ENCODE measurements at regions not wholly inside any gene's neighbourhood (a gene's known extent, or its start where the extent isn't known, plus 50 kb on each side); places are given as distances from the start of the nearest gene placed in this dataset.

- Histone ChIP-seq H3K4me1 (no peaks in the 10 kb centered on the region), H3K9me3 (no peaks in the 10 kb centered on the region), H3K27ac (no peak overlapping the region), H3K27me3 (no peaks in the 10 kb centered on the region), H3K36me3 (no peaks in the 10 kb centered on the region), H3K4me3 (no peak overlapping the region)
- intact Hi-C loops (cut with DNase I), result no loop called here
- WGBS, 2 donors, result 77 to 79% methylated on average over 3 of the region's 3 CpGs
- DNase-seq, result no peak
- TF ChIP-seq CTCF (IDR thresholded peaks at IDR 0.05) (no peak), POLR2A (IDR thresholded peaks at IDR 0.05) (no peak)
Measured at GRCh38 chr10:56561336-56561735, 200.3 kb upstream of the ZWINT start.

GRCh38 chr10:56551037-56551436 lies 190.0 kb upstream of the ZWINT start:
- no peak overlapping the region for H3K4me3 ChIP-seq
- WGBS, 2 donors, result 69 to 84% methylated on average over 8 to 9 of the region's 9 CpGs
- H3K9me3 ChIP-seq, result no peaks in the 10 kb centered on the region
- intact Hi-C loops (cut with DNase I), result no loop called here
- no peak for TF ChIP-seq POLR2A (IDR thresholded peaks at IDR 0.05)
- H3K27ac ChIP-seq, result no peak overlapping the region
- H3K4me1 ChIP-seq, result no peaks in the 10 kb centered on the region
- H3K27me3 ChIP-seq, result no peaks in the 10 kb centered on the region
- no peaks in the 10 kb centered on the region for H3K36me3 ChIP-seq
- DNase-seq, result no peak

GRCh38 chr10:56547163-56547562 lies 186.1 kb upstream of the ZWINT start:
- no peaks in the 10 kb centered on the region for H3K4me1 ChIP-seq
- TF ChIP-seq CTCF (IDR thresholded peaks at IDR 0.05), result no peak
- TF ChIP-seq POLR2A (IDR thresholded peaks at IDR 0.05), result no peak
- H3K36me3 ChIP-seq, result no peaks in the 10 kb centered on the region
- H3K4me3 ChIP-seq, result no peak overlapping the region
- H3K27ac ChIP-seq, result no peak overlapping the region
- no peaks in the 10 kb centered on the region for H3K27me3 ChIP-seq
- no peaks in the 10 kb centered on the region for H3K9me3 ChIP-seq
- WGBS, 2 donors, result 54% methylated on average over 4 of the region's 4 CpGs
- intact Hi-C loops (cut with DNase I), result no loop called here
- DNase-seq, result no peak

GRCh38 chr10:56537984-56538383 lies 176.9 kb upstream of the ZWINT start:
- H3K4me1 ChIP-seq, result peaks cover 0 to 3% (median 0%) of the 10 kb centered on the region in 3 donors
- no peaks in the 10 kb centered on the region for H3K36me3 ChIP-seq
- no peak overlapping the region for H3K27ac ChIP-seq
- H3K27me3 ChIP-seq, result no peaks in the 10 kb centered on the region
- intact Hi-C loops (cut with DNase I), result no loop called here
- H3K4me3 ChIP-seq, result no peak overlapping the region
- DNase-seq, result no peak
- 34 to 37% methylated on average over 4 of the region's 4 CpGs for WGBS, 2 donors
- no peaks in the 10 kb centered on the region for H3K9me3 ChIP-seq
- TF ChIP-seq POLR2A (IDR thresholded peaks at IDR 0.05), result no peak
- no peak for TF ChIP-seq CTCF (IDR thresholded peaks at IDR 0.05)

- Histone ChIP-seq H3K9me3 (no peaks in the 10 kb centered on the region), H3K36me3 (no peaks in the 10 kb centered on the region), H3K27me3 (no peaks in the 10 kb centered on the region), H3K4me3 (no peak overlapping the region), H3K27ac (no peak overlapping the region), H3K4me1 (no peaks in the 10 kb centered on the region)
- TF ChIP-seq CTCF (IDR thresholded peaks at IDR 0.05), result no peak
- no peak for TF ChIP-seq POLR2A (IDR thresholded peaks at IDR 0.05)
- DNase-seq, result no peak
- intact Hi-C loops (cut with DNase I), result no loop called here
- WGBS, 2 donors, result 66 to 70% methylated on average over 3 of the region's 3 CpGs
Measured at GRCh38 chr10:56522166-56522565, 161.1 kb upstream of the ZWINT start.

- intact Hi-C loops (cut with DNase I), result no loop called here
- Histone ChIP-seq H3K27ac (no peak overlapping the region), H3K4me1 (no peaks in the 10 kb centered on the region), H3K9me3 (no peaks in the 10 kb centered on the region), H3K4me3 (no peak overlapping the region), H3K36me3 (no peaks in the 10 kb centered on the region), H3K27me3 (no peaks in the 10 kb centered on the region)
- no peak for DNase-seq
- no peak for TF ChIP-seq CTCF (IDR thresholded peaks at IDR 0.05)
- no peak for TF ChIP-seq POLR2A (IDR thresholded peaks at IDR 0.05)
- 67 to 69% methylated on average over 3 of the region's 3 CpGs for WGBS, 2 donors
Measured at GRCh38 chr10:56508562-56508961, 147.5 kb upstream of the ZWINT start.

Data from esophagus squamous epithelium (tissue), 5 donors.